ENCODE measurements at regions not wholly inside any gene's neighbourhood (a gene's known extent, or its start where the extent isn't known, plus 50 kb on each side); places are given as distances from the start of the nearest gene placed in this dataset.

- DNase-seq (ENCODE audit: low read depth): no peak
- H3K4me3 ChIP-seq (ENCODE audit: low read depth, low read length): no peak overlapping the region
- TF ChIP-seq MAX (IDR thresholded peaks at IDR 0.05; ENCODE audit: low read depth, low read length) (no peak), POLR2A (IDR thresholded peaks at IDR 0.05; ENCODE audit: extremely low read depth, insufficient read length) (no peak), MYC (IDR thresholded peaks at IDR 0.05; ENCODE audit: low read depth, low read length) (no peak), CTCF (IDR thresholded peaks at IDR 0.05; ENCODE audit: low read depth, low read length) (no peak)
Observed at GRCh38 chr12:24095245-24095644, 145.8 kb upstream of the SOX5 start.

- TF ChIP-seq MAX (IDR thresholded peaks at IDR 0.05; ENCODE audit: low read depth, low read length) (no peak), MYC (IDR thresholded peaks at IDR 0.05; ENCODE audit: low read depth, low read length) (no peak), CTCF (IDR thresholded peaks at IDR 0.05; ENCODE audit: low read depth, low read length) (no peak), POLR2A (IDR thresholded peaks at IDR 0.05; ENCODE audit: extremely low read depth, insufficient read length) (no peak)
- no peak overlapping the region for H3K4me3 ChIP-seq (ENCODE audit: low read depth, low read length)
- DNase-seq (ENCODE audit: low read depth): no peak
Observed at GRCh38 chr12:24089510-24089890, 140.0 kb upstream of the SOX5 start.

GRCh38 chr12:24088751-24089509 is 139.5 kb upstream of the SOX5 start:
- no peak for TF ChIP-seq MAX (IDR thresholded peaks at IDR 0.05; ENCODE audit: low read depth, low read length)
- TF ChIP-seq CTCF (IDR thresholded peaks at IDR 0.05; ENCODE audit: low read depth, low read length): no peak
- no peak for TF ChIP-seq POLR2A (IDR thresholded peaks at IDR 0.05; ENCODE audit: extremely low read depth, insufficient read length)
- no peak for TF ChIP-seq MYC (IDR thresholded peaks at IDR 0.05; ENCODE audit: low read depth, low read length)
- DNase-seq (ENCODE audit: low read depth): no peak
- H3K4me3 ChIP-seq (ENCODE audit: low read depth, low read length): no peak overlapping the region

- TF ChIP-seq CTCF (IDR thresholded peaks at IDR 0.05; ENCODE audit: low read depth, low read length) (no peak), MYC (IDR thresholded peaks at IDR 0.05; ENCODE audit: low read depth, low read length) (no peak)
- DNase-seq (ENCODE audit: low read depth): no peak
- H3K4me3 ChIP-seq (ENCODE audit: low read depth, low read length): no peak overlapping the region
Observed at GRCh38 chr12:24087294-24087693, 137.8 kb upstream of the SOX5 start.

GRCh38 chr12:24084800-24085199 is 135.3 kb upstream of the SOX5 start:
- no peak for DNase-seq (ENCODE audit: low read depth)
- no peak for TF ChIP-seq MAX (IDR thresholded peaks at IDR 0.05; ENCODE audit: low read depth, low read length)
- TF ChIP-seq CTCF (IDR thresholded peaks at IDR 0.05; ENCODE audit: low read depth, low read length): no peak
- no peak for TF ChIP-seq POLR2A (IDR thresholded peaks at IDR 0.05; ENCODE audit: extremely low read depth, insufficient read length)
- no peak for TF ChIP-seq MYC (IDR thresholded peaks at IDR 0.05; ENCODE audit: low read depth, low read length)

GRCh38 chr12:24083838-24084237 is 134.4 kb upstream of the SOX5 start:
- DNase-seq (ENCODE audit: low read depth): no peak
- no peak for TF ChIP-seq CTCF (IDR thresholded peaks at IDR 0.05; ENCODE audit: low read depth, low read length)
- TF ChIP-seq POLR2A (IDR thresholded peaks at IDR 0.05; ENCODE audit: extremely low read depth, insufficient read length): no peak
- TF ChIP-seq MAX (IDR thresholded peaks at IDR 0.05; ENCODE audit: low read depth, low read length): no peak
- H3K4me3 ChIP-seq (ENCODE audit: low read depth, low read length): no peak overlapping the region

More at GRCh38 chr12:24084800-24085199, 135.3 kb upstream of the SOX5 start:
- no peak overlapping the region for H3K4me3 ChIP-seq (ENCODE audit: low read depth, low read length)

Data from NB4 (cell line).